ENCODE measurements at regions not wholly inside any gene's neighbourhood (a gene's known extent, or its start where the extent isn't known, plus 50 kb on each side); places are given as distances from the start of the nearest gene placed in this dataset.

GRCh38 chr16:82425661-82426060 is 201.1 kb upstream of the CDH13 start (continued):
- TF ChIP-seq ZBTB11 (CRISPR knock-in tag; IDR thresholded peaks at IDR 0.05) = no peak

DNA sequence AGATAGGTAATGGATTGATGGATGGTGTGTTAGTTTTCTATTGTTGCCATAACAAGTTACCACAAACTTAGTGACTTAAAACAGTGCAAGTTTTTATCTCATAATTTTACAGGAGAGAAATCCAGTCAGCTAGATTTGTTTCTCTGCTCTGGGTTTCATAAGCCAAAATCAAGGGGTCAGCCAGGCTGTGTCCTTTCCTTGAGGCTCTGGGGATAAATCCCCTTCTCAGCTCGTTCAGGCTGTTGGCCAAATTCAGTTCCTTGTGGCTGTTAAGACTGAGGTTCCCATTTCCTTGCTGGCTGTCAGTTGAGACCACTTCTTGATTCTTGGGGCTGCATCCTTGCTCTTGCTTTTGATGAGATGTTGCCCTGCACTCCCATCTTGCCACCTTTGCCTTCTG is 204.9 kb upstream of the CDH13 start:
- no peak for FAIRE-seq
- WGBS (ENCODE audit: insufficient coverage, insufficient replicate concordance, low lambda C conversion rate, missing lambda C conversion rate) = 0% methylated on average over 1 of the region's 1 CpG

GRCh38 chr16:82419332-82419731 is 207.4 kb upstream of the CDH13 start:
- BruUV-seq (replicated peaks) = no TSS peak
- RAD21 ChIA-PET (ENCODE audit: unreplicated experiment) = no interaction called here
- SMC1A ChIA-PET (ENCODE audit: uncharacterized antibody, unreplicated experiment) = no interaction called here
- intact Hi-C loops (cut with micrococcal nuclease; ENCODE audit: unreplicated experiment) (no loop called here), in situ Hi-C loops (cut with MboI) (no loop called here)
- TF ChIP-seq ZNF207 (IDR thresholded peaks at IDR 0.05; ENCODE audit: borderline replicate concordance) = no peak
- no peak for TF ChIP-seq ESRRA (IDR thresholded peaks at IDR 0.05; ENCODE audit: low read length)
- no peak for TF ChIP-seq MTA3 (IDR thresholded peaks at IDR 0.05; ENCODE audit: borderline replicate concordance, low read length)
- TF ChIP-seq SREBF1 (IDR thresholded peaks at IDR 0.05; ENCODE audit: low read length) = no peak
- TF ChIP-seq PML (IDR thresholded peaks at IDR 0.05; ENCODE audit: low read length) = no peak
- TF ChIP-seq BMI1 (IDR thresholded peaks at IDR 0.05; ENCODE audit: borderline replicate concordance) = no peak
- TF ChIP-seq RAD51 (IDR thresholded peaks at IDR 0.05) = no peak
- Histone ChIP-seq H4K20me1 (ENCODE audit: control insufficient read depth, insufficient read depth) (no peaks in the 10 kb centered on the region), H3K9me3 (replicated peaks; ENCODE audit: control insufficient read depth, insufficient read depth, low read length) (no peaks in the 10 kb centered on the region), H3K4me1 (ENCODE audit: control insufficient read depth, insufficient read depth, low read length) (no peaks in the 10 kb centered on the region), H3K27ac (ENCODE audit: control insufficient read depth, insufficient read depth) (no peak overlapping the region), H3K36me3 (ENCODE audit: control insufficient read depth in 2 of 2, insufficient read depth in 2 of 2, low read length in 1 of 2) (no peaks in the 10 kb centered on the region), H3K79me2 (ENCODE audit: control insufficient read depth, insufficient read depth, low read length) (no peaks in the 10 kb centered on the region), H3K27me3 (replicated peaks in 1 of 2; ENCODE audit: control insufficient read depth in 2 of 2, insufficient read depth in 2 of 2, low read length in 1 of 2) (no peaks in the 10 kb centered on the region; a peak in 1 of 4 replicates), H3K9ac (ENCODE audit: control insufficient read depth, insufficient read depth, low read length) (no peak overlapping the region), H3K4me2 (ENCODE audit: control insufficient read depth, insufficient read depth) (no peak overlapping the region), H3K4me3 (no peak overlapping the region), H2AFZ (ENCODE audit: control insufficient read depth, low read depth, low read length) (no peak overlapping the region)
- 36% methylated on average over 5 of the region's 5 CpGs for WGBS (ENCODE audit: insufficient coverage, insufficient replicate concordance, low lambda C conversion rate, missing lambda C conversion rate)
- ATAC-seq (no peak), DNase-seq (ENCODE audit: low read depth, low spot score) (no peak), FAIRE-seq (no peak)
- POLR2A ChIA-PET = no interaction called here
- CTCF ChIA-PET = no interaction called here

More for the DNA sequence above, 204.9 kb upstream of the CDH13 start:
- BruUV-seq (replicated peaks) = no TSS peak
- H3K4me2 ChIP-seq (ENCODE audit: control insufficient read depth, insufficient read depth) = no peak overlapping the region
- H3K4me3 ChIP-seq = no peak overlapping the region
- in situ Hi-C loops (cut with MboI) (no loop called here), intact Hi-C loops (cut with micrococcal nuclease; ENCODE audit: unreplicated experiment) (no loop called here)
- no peaks in the 10 kb centered on the region for H3K9me3 ChIP-seq (replicated peaks; ENCODE audit: control insufficient read depth, insufficient read depth, low read length)
- ChIA-PET POLR2A (no interaction called here), RAD21 (ENCODE audit: unreplicated experiment) (no interaction called here), CTCF (no interaction called here), SMC1A (ENCODE audit: uncharacterized antibody, unreplicated experiment) (interaction anchor here (1.0 kb wide), 1 partner anchor 13 kb away, joined by 3 read pairs; no protein-coding TSS in a partner anchor)
- H3K27ac ChIP-seq (ENCODE audit: control insufficient read depth, insufficient read depth) = no peak overlapping the region
- H3K9ac ChIP-seq (ENCODE audit: control insufficient read depth, insufficient read depth, low read length) = no peak overlapping the region
- H3K27me3 ChIP-seq (replicated peaks in 1 of 2; ENCODE audit: control insufficient read depth in 2 of 2, insufficient read depth in 2 of 2, low read length in 1 of 2) = peaks cover 0 to 2% of the 10 kb centered on the region in 2 experiments; a peak in 1 of 4 replicates
- no peaks in the 10 kb centered on the region for H3K79me2 ChIP-seq (ENCODE audit: control insufficient read depth, insufficient read depth, low read length)
- DNase-seq (ENCODE audit: low read depth, low spot score) = no peak
- H3K4me1 ChIP-seq (ENCODE audit: control insufficient read depth, insufficient read depth, low read length) = no peaks in the 10 kb centered on the region
- H4K20me1 ChIP-seq (ENCODE audit: control insufficient read depth, insufficient read depth) = no peaks in the 10 kb centered on the region
- no peak overlapping the region for H2AFZ ChIP-seq (ENCODE audit: control insufficient read depth, low read depth, low read length)
- H3K36me3 ChIP-seq (ENCODE audit: control insufficient read depth in 2 of 2, insufficient read depth in 2 of 2, low read length in 1 of 2) = no peaks in the 10 kb centered on the region
- no peak for ATAC-seq
- no peak for TF ChIP-seq BMI1 (IDR thresholded peaks at IDR 0.05; ENCODE audit: borderline replicate concordance)

Measured in GM12878 (cell line).